ENCODE measurements at regions not wholly inside any gene's neighbourhood (a gene's known extent, or its start where the extent isn't known, plus 50 kb on each side); places are given as distances from the start of the nearest gene placed in this dataset.

- Histone ChIP-seq H2AFZ (ENCODE audit: low read length) (no peak overlapping the region), H3K79me2 (ENCODE audit: insufficient read depth, low read length) (no peaks in the 10 kb centered on the region), H3K4me2 (ENCODE audit: low read depth, low read length, poor library complexity, severe bottlenecking) (no peak overlapping the region), H3K4me3 (ENCODE audit: low read length, poor library complexity, severe bottlenecking) (no peak overlapping the region), H3K9me2 (replicated peaks; ENCODE audit: low read depth, low read length) (no peaks in the 10 kb centered on the region), H3K27me3 (ENCODE audit: insufficient read depth, low read length, poor library complexity, severe bottlenecking) (no peaks in the 10 kb centered on the region), H3K4me1 (ENCODE audit: insufficient read depth, low read length, poor library complexity, severe bottlenecking) (no peaks in the 10 kb centered on the region), H3K36me3 (ENCODE audit: insufficient read depth, low read length) (no peaks in the 10 kb centered on the region), H3K9me3 (ENCODE audit: insufficient read depth, low read depth, low read length) (no peaks in the 10 kb centered on the region), H3F3A (ENCODE audit: low read depth) (no peaks in the 10 kb centered on the region), H3K9ac (ENCODE audit: low read depth, low read length, poor library complexity, severe bottlenecking) (no peak overlapping the region), H4K20me1 (ENCODE audit: insufficient read depth, low read length, poor library complexity, severe bottlenecking) (no peaks in the 10 kb centered on the region)
- TF ChIP-seq CTCF (conservative IDR thresholded peaks at IDR 0.05; ENCODE audit: low read length), result no peak
Observed at GRCh38 chr12:30837595-30837994, 82.8 kb upstream of the CAPRIN2 start.

DNA sequence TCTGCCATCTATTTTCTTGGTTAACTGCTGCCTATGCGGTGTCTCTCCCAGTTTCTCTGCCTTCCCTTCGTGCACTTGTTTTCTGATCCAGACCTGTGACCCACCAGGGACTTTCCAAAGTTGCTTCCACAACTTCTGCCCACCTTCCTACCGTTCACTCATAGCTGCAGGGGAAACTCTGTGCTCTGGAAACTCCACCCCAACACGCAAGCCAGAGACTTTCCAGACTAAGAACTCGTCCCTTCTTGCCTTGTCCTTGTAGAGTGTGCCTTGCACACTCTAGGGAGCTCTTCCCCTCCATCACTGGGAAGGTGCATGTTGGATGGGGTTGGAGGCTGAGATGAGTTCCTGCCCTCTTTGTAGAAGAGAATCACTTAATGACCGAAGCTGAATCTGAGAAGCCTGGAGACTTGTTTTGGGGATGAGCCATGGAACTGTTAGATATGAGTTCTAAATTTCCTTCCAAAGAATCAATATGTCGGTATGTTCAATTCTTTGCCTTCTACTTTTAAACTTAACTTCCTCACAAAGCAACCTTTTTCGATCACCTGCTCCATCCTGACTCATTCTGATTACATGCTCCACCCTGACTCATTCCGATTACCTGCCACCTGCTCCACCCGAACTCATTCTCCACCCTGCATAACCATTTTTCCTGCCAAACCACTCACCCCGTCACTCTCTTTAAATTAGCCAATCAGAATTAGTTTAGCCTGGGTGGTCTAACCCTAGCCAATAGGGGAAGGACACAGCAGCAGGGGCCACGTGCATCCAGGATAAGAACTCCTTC lies 82.1 kb upstream of the CAPRIN2 start:
- Histone ChIP-seq H4K20me1 (ENCODE audit: insufficient read depth, low read length, poor library complexity, severe bottlenecking) (no peaks in the 10 kb centered on the region), H3F3A (ENCODE audit: low read depth) (no peaks in the 10 kb centered on the region), H2AFZ (ENCODE audit: low read length) (no peak overlapping the region), H3K4me3 (ENCODE audit: low read length, poor library complexity, severe bottlenecking) (no peak overlapping the region), H3K4me1 (ENCODE audit: insufficient read depth, low read length, poor library complexity, severe bottlenecking) (no peaks in the 10 kb centered on the region), H3K9me3 (ENCODE audit: insufficient read depth, low read depth, low read length) (no peaks in the 10 kb centered on the region), H3K4me2 (ENCODE audit: low read depth, low read length, poor library complexity, severe bottlenecking) (no peak overlapping the region), H3K79me2 (ENCODE audit: insufficient read depth, low read length) (no peaks in the 10 kb centered on the region), H3K9ac (ENCODE audit: low read depth, low read length, poor library complexity, severe bottlenecking) (no peak overlapping the region), H3K36me3 (ENCODE audit: insufficient read depth, low read length) (no peaks in the 10 kb centered on the region), H3K27me3 (ENCODE audit: insufficient read depth, low read length, poor library complexity, severe bottlenecking) (no peaks in the 10 kb centered on the region), H3K9me2 (replicated peaks; ENCODE audit: low read depth, low read length) (no peaks in the 10 kb centered on the region)
- no peak for TF ChIP-seq CTCF (conservative IDR thresholded peaks at IDR 0.05; ENCODE audit: low read length)
- no peak for TF ChIP-seq EZH2phosphoT487 (IDR thresholded peaks at IDR 0.05; ENCODE audit: borderline replicate concordance)

GRCh38 chr12:30835216-30835615 lies 80.5 kb upstream of the CAPRIN2 start:
- H3K4me3 ChIP-seq (ENCODE audit: low read length, poor library complexity, severe bottlenecking), result no peak overlapping the region
- no peaks in the 10 kb centered on the region for H3K27me3 ChIP-seq (ENCODE audit: insufficient read depth, low read length, poor library complexity, severe bottlenecking)
- H3K9ac ChIP-seq (ENCODE audit: low read depth, low read length, poor library complexity, severe bottlenecking), result no peak overlapping the region
- no peak overlapping the region for H2AFZ ChIP-seq (ENCODE audit: low read length)
- H3K79me2 ChIP-seq (ENCODE audit: insufficient read depth, low read length), result no peaks in the 10 kb centered on the region
- H3K9me2 ChIP-seq (replicated peaks; ENCODE audit: low read depth, low read length), result no peaks in the 10 kb centered on the region
- H3K36me3 ChIP-seq (ENCODE audit: insufficient read depth, low read length), result no peaks in the 10 kb centered on the region
- H3F3A ChIP-seq (ENCODE audit: low read depth), result no peaks in the 10 kb centered on the region
- H3K4me1 ChIP-seq (ENCODE audit: insufficient read depth, low read length, poor library complexity, severe bottlenecking), result no peaks in the 10 kb centered on the region
- no peaks in the 10 kb centered on the region; the same call in 1 of the 2 replicates for H3K9me3 ChIP-seq (ENCODE audit: insufficient read depth, low read depth, low read length)
- H4K20me1 ChIP-seq (ENCODE audit: insufficient read depth, low read length, poor library complexity, severe bottlenecking), result no peaks in the 10 kb centered on the region
- H3K4me2 ChIP-seq (ENCODE audit: low read depth, low read length, poor library complexity, severe bottlenecking), result no peak overlapping the region
- no peak for TF ChIP-seq CTCF (conservative IDR thresholded peaks at IDR 0.05; ENCODE audit: low read length)
- no peak for TF ChIP-seq EZH2phosphoT487 (IDR thresholded peaks at IDR 0.05; ENCODE audit: borderline replicate concordance)
